Adrenal gland (tissue), 5 donors: ENCODE measurements at regions not wholly inside any gene's neighbourhood (a gene's known extent, or its start where the extent isn't known, plus 50 kb on each side); places are given as distances from the start of the nearest gene placed in this dataset.

ENCODE experiments used
- POLR2A ChIP-seq, 2 donors: fragments of 450-650 bp; IDR thresholded peaks; one replicate each; pipeline ENCODE4 v1.6.1; 2017; ENCODE audit warnings: antibody characterized with exemption in 2 of 2, mild to moderate bottlenecking in 2 of 2, moderate library complexity in 1 of 2
- TF ChIP-seq, protein P1 (sequence below), 6 experiments: fragments of 450-650 bp in 4 of 6; fragments of 200-600 bp in 2 of 6; sonication (generic) in 1 of 6; IDR thresholded peaks; 1 replicate in 5 of 6; 2 replicates in 1 of 6; pipeline versions ENCODE4 v1.5.1 to v1.8.0; 2016 to 2021; ENCODE audit warnings: antibody characterized with exemption in 6 of 6, mild to moderate bottlenecking in 2 of 6, moderate library complexity in 1 of 6
- donor health status: DM: no; HTN: no; CAD: no.

DNA sequence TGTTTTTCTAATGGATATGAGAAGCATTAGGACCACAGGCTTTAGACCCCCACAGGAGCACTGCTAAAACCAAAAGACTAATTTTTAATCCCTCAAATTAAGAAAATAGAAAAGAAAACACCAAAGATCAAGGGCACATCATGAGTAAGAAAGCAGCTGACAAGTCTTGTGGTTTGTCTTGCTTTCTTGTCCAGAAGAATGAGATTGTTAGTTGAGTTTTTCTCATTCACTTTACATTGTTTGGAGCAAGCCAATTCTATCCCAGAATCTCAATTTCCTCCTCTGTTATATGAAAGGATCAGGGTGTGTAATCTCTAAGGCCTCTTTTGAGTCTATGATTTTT is 899.0 kb downstream of the KCNJ2 start:
- TF ChIP-seq, protein P1, sequence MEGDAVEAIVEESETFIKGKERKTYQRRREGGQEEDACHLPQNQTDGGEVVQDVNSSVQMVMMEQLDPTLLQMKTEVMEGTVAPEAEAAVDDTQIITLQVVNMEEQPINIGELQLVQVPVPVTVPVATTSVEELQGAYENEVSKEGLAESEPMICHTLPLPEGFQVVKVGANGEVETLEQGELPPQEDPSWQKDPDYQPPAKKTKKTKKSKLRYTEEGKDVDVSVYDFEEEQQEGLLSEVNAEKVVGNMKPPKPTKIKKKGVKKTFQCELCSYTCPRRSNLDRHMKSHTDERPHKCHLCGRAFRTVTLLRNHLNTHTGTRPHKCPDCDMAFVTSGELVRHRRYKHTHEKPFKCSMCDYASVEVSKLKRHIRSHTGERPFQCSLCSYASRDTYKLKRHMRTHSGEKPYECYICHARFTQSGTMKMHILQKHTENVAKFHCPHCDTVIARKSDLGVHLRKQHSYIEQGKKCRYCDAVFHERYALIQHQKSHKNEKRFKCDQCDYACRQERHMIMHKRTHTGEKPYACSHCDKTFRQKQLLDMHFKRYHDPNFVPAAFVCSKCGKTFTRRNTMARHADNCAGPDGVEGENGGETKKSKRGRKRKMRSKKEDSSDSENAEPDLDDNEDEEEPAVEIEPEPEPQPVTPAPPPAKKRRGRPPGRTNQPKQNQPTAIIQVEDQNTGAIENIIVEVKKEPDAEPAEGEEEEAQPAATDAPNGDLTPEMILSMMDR (IDR thresholded peaks at IDR 0.05): no peak
- TF ChIP-seq POLR2A (IDR thresholded peaks at IDR 0.05): no peak
